ENCODE measurements at regions not wholly inside any gene's neighbourhood (a gene's known extent, or its start where the extent isn't known, plus 50 kb on each side); places are given as distances from the start of the nearest gene placed in this dataset.

GRCh38 chr14:58823312-58823711 lies 185.6 kb downstream of the DACT1 start (continued):
- TF ChIP-seq AR (CRISPR knock-in tag; IDR thresholded peaks at IDR 0.05): no peak
- no peak for TF ChIP-seq RELA (CRISPR knock-in tag; IDR thresholded peaks at IDR 0.05; ENCODE audit: borderline replicate concordance)
- no peak for TF ChIP-seq ATF6 (CRISPR knock-in tag; IDR thresholded peaks at IDR 0.05)
- no peak for TF ChIP-seq NFE2L1 (CRISPR knock-in tag; IDR thresholded peaks at IDR 0.05)
- no peak for TF ChIP-seq JUN (CRISPR knock-in tag; IDR thresholded peaks at IDR 0.05)
- TF ChIP-seq CREB1 (CRISPR knock-in tag; IDR thresholded peaks at IDR 0.05): no peak
- TF ChIP-seq ZSCAN18 (CRISPR knock-in tag; IDR thresholded peaks at IDR 0.05): no peak
- TF ChIP-seq ATF1 (CRISPR knock-in tag; IDR thresholded peaks at IDR 0.05): no peak
- TF ChIP-seq ZNF263 (CRISPR knock-in tag; IDR thresholded peaks at IDR 0.05; ENCODE audit: low read depth): no peak

- Mint-ChIP-seq H3K27me3 (ENCODE audit: low read depth) (no peaks in the 10 kb centered on the region), H3K4me3 (no peak overlapping the region), H3K36me3 (peaks cover 5% of the 10 kb centered on the region), H3K9me3 (peaks cover 18% of the 10 kb centered on the region), H3K27ac (no peak overlapping the region), H3K4me1 (no peaks in the 10 kb centered on the region)
- POLR2A ChIA-PET: no interaction called here
- DNase-seq (ENCODE audit: low spot score) (no peak), ATAC-seq (no peak)
- TF ChIP-seq NR2C2 (CRISPR knock-in tag; IDR thresholded peaks at IDR 0.05) (no peak), ATF3 (CRISPR knock-in tag; conservative IDR thresholded peaks at IDR 0.05) (no peak), FOXP4 (CRISPR knock-in tag; IDR thresholded peaks at IDR 0.05) (no peak), ZNF423 (CRISPR knock-in tag; IDR thresholded peaks at IDR 0.05) (no peak), ETV6 (CRISPR knock-in tag; IDR thresholded peaks at IDR 0.05) (no peak), AFF4 (CRISPR knock-in tag; IDR thresholded peaks at IDR 0.05; ENCODE audit: borderline replicate concordance) (no peak), CDX4 (CRISPR knock-in tag; IDR thresholded peaks at IDR 0.05; ENCODE audit: borderline replicate concordance) (no peak)
- CTCF ChIA-PET: no interaction called here
Measured at GRCh38 chr14:58824106-58824505, 186.3 kb downstream of the DACT1 start.
